T-cell (primary cell): ENCODE measurements at regions not wholly inside any gene's neighbourhood (a gene's known extent, or its start where the extent isn't known, plus 50 kb on each side); places are given as distances from the start of the nearest gene placed in this dataset.

Source experiments
- ATAC-seq, 4 experiments: fragments of 200-7000 bp in 3 of 4; fragments of 150-1000 bp in 1 of 4; cut with Tn5 transposase; replicated peaks in 1 of 4; 1 replicate in 3 of 4; 2 replicates in 1 of 4; pipeline ENCODE4 v1.10.0; 2021; ENCODE audit warnings: moderate library complexity in 3 of 4, mild to moderate bottlenecking in 2 of 4, moderate number of reproducible peaks in 1 of 4
- CTCF ChIA-PET, 2 donors: fragments of 300-600 bp; sonication (Branson Sonifier 250); formaldehyde crosslinking; loops; one replicate each; lab custom pipeline; 2022; ENCODE audit warnings: antibody characterized with exemption in 2 of 2; lab: Charles Lee
- POLR2A ChIA-PET, 2 donors: fragments of 300-600 bp; sonication (Branson Sonifier 250); formaldehyde crosslinking; loops; one replicate each; lab custom pipeline; 2022; ENCODE audit warnings: antibody characterized with exemption in 2 of 2; lab: Charles Lee
- DNase-seq, 35 experiments: peaks; one replicate each; pipeline versions ENCODE4 v3.0.0 to v3.0.0-alpha.2; 2013 to 2023
- H3K27ac ChIP-seq: one replicate; pipeline ENCODE4 v1.5.1; 2013; ENCODE audit warnings: low read length
- H3K27me3 ChIP-seq, 2 experiments: replicated peaks in 1 of 2; 1 replicate in 1 of 2; 2 replicates in 1 of 2; pipeline versions ENCODE4 v1.6.1 to v1.7.0; 2013; ENCODE audit warnings: low read length in 1 of 2, mixed read lengths in 1 of 2; ENCODE audit not compliant: control insufficient read depth in 2 of 2, insufficient read depth in 2 of 2; ENCODE audit errors: extremely low read depth in 1 of 2
- H3K36me3 ChIP-seq, 2 donors: 1 replicate in 1 of 2; 2 replicates in 1 of 2; pipeline versions ENCODE4 v1.6.1 to v1.7.0; 2013; ENCODE audit warnings: low read length in 1 of 2; ENCODE audit not compliant: control insufficient read depth in 2 of 2, insufficient read depth in 1 of 2; ENCODE audit errors: extremely low read depth in 1 of 2
- H3K4me1 ChIP-seq, 2 experiments: 1 replicate in 1 of 2; 2 replicates in 1 of 2; pipeline versions ENCODE4 v1.6.1 to v1.7.0; 2013; ENCODE audit warnings: low read length in 2 of 2, mixed read lengths in 1 of 2; ENCODE audit not compliant: insufficient read depth in 2 of 2, control insufficient read depth in 1 of 2; ENCODE audit errors: extremely low read depth in 1 of 2
- H3K4me3 ChIP-seq, 2 donors: 1 replicate in 1 of 2; 2 replicates in 1 of 2; pipeline versions ENCODE4 v1.5.1 to v1.7.0; 2013; ENCODE audit warnings: mild to moderate bottlenecking in 2 of 2, low read length in 1 of 2, moderate library complexity in 1 of 2; ENCODE audit not compliant: control insufficient read depth in 1 of 2; ENCODE audit errors: extremely low read depth in 1 of 2
- H3K9me3 ChIP-seq: 2 replicates; pipeline ENCODE4 v1.7.0; 2013
- H3K27ac Mint-ChIP-seq, 2 donors: one replicate each; pipeline ENCODE4 v1.8.0; 2020 to 2021; ENCODE audit warnings: mild to moderate bottlenecking in 2 of 2, mixed read lengths in 2 of 2
- H3K27me3 Mint-ChIP-seq, 2 donors: one replicate each; pipeline ENCODE4 v1.8.0; 2021 to 2022; ENCODE audit warnings: mixed read lengths in 2 of 2
- H3K36me3 Mint-ChIP-seq: one replicate; pipeline ENCODE4 v1.8.0; 2021; ENCODE audit warnings: mixed read lengths
- H3K4me1 Mint-ChIP-seq, 3 donors: one replicate each; pipeline ENCODE4 v1.8.0; 2020 to 2022; ENCODE audit warnings: mixed read lengths in 3 of 3, mild to moderate bottlenecking in 1 of 3
- H3K4me3 Mint-ChIP-seq, 3 donors: one replicate each; pipeline ENCODE4 v1.8.0; 2020 to 2022; ENCODE audit warnings: mild to moderate bottlenecking in 3 of 3, mixed read lengths in 3 of 3, moderate library complexity in 3 of 3
- H3K9me3 Mint-ChIP-seq, 3 donors: one replicate each; pipeline ENCODE4 v1.8.0; 2020 to 2022; ENCODE audit warnings: mixed read lengths in 3 of 3
- WGBS: methylation state at CpG from one replicate; pipeline ENCODE4 v1.1.5; 2013; ENCODE audit warnings: missing lambda C conversion rate; ENCODE audit not compliant: insufficient coverage; 5-methylcytosine and 5-hydroxymethylcytosine counted together

GRCh38 chr1:226816576-226816975 lies 53.8 kb upstream of the PSEN2 start:
- no peak overlapping the region for H3K27ac ChIP-seq
- no peaks in the 10 kb centered on the region for H3K9me3 ChIP-seq
- Mint-ChIP-seq H3K9me3 (no peaks in the 10 kb centered on the region), H3K27me3 (no peaks in the 10 kb centered on the region), H3K4me3 (no peak overlapping the region), H3K36me3 (no peaks in the 10 kb centered on the region), H3K27ac (no peak overlapping the region), H3K4me1 (peaks cover 8 to 20% (median 12%) of the 10 kb centered on the region in 3 donors)
- H3K27me3 ChIP-seq, result no peaks in the 10 kb centered on the region
- no peaks in the 10 kb centered on the region for H3K36me3 ChIP-seq
- H3K4me1 ChIP-seq, result no peaks in the 10 kb centered on the region
- DNase-seq (no peak), ATAC-seq (no peak)
- H3K4me3 ChIP-seq, result no peak overlapping the region
- POLR2A ChIA-PET, result interaction anchor here in 1 of 2 donors (0.6 kb wide), 1 partner anchor 33 kb away, joined by 4 read pairs; no protein-coding TSS in a partner anchor
- 83% methylated on average over 1 of the region's 3 CpGs for WGBS
- CTCF ChIA-PET, result interaction anchor here (0.7 to 1.0 kb wide), 2 partner anchors 11 to 190 kb away, joined by 3 read pairs; no protein-coding TSS in a partner anchor

GRCh38 chr1:226814751-226815537 lies 55.5 kb upstream of the PSEN2 start:
- DNase-seq, result no peak
- H3K4me1 ChIP-seq, result no peaks in the 10 kb centered on the region
- H3K4me3 ChIP-seq, result no peak overlapping the region
- peaks cover 8 to 20% (median 12%) of the 10 kb centered on the region in 3 donors for H3K4me1 Mint-ChIP-seq
- 86% methylated on average over 8 of the region's 10 CpGs for WGBS
- peak overlapping the region; percentile 14 to 69 for H3K27ac Mint-ChIP-seq
- peak in 3 of 4 experiments; percentile 45 to 77 (median 52) for ATAC-seq
- H3K27me3 Mint-ChIP-seq, result no peaks in the 10 kb centered on the region
- H3K27me3 ChIP-seq, result no peaks in the 10 kb centered on the region
- POLR2A ChIA-PET, result interaction anchor here in 1 of 2 donors (0.5 kb wide), 1 partner anchor 17 kb away, joined by 3 read pairs; no protein-coding TSS in a partner anchor
- no peak overlapping the region for H3K4me3 Mint-ChIP-seq
- H3K9me3 Mint-ChIP-seq, result no peaks in the 10 kb centered on the region
- H3K36me3 Mint-ChIP-seq, result no peaks in the 10 kb centered on the region
- H3K9me3 ChIP-seq, result no peaks in the 10 kb centered on the region
- CTCF ChIA-PET, result interaction anchor here (0.6 to 1.0 kb wide), 3 partner anchors 10 to 33 kb away, joined by 3 to 4 read pairs (median 3); no protein-coding TSS in a partner anchor
- H3K36me3 ChIP-seq, result no peaks in the 10 kb centered on the region
- no peak overlapping the region for H3K27ac ChIP-seq

- WGBS, result 79% methylated on average over 2 of the region's 7 CpGs
- peaks cover 8 to 20% (median 12%) of the 10 kb centered on the region in 3 donors for H3K4me1 Mint-ChIP-seq
- Histone ChIP-seq H3K4me3 (no peak overlapping the region), H3K9me3 (no peaks in the 10 kb centered on the region), H3K27ac (no peak overlapping the region), H3K27me3 (no peaks in the 10 kb centered on the region), H3K4me1 (no peaks in the 10 kb centered on the region), H3K36me3 (no peaks in the 10 kb centered on the region)
- POLR2A ChIA-PET, result no interaction called here
- H3K9me3 Mint-ChIP-seq, result no peaks in the 10 kb centered on the region
- CTCF ChIA-PET, result interaction anchor here in 1 of 2 donors (0.7 to 1.0 kb wide), 3 partner anchors 23 to 232 kb away, joined by 3 to 5 read pairs (median 4); no protein-coding TSS in a partner anchor
- H3K27me3 Mint-ChIP-seq, result no peaks in the 10 kb centered on the region
- H3K27ac Mint-ChIP-seq, result no peak overlapping the region
- DNase-seq (no peak), ATAC-seq (no peak)
- no peaks in the 10 kb centered on the region for H3K36me3 Mint-ChIP-seq
- no peak overlapping the region for H3K4me3 Mint-ChIP-seq
These were observed 56.5 kb upstream of the PSEN2 start for GRCh38 chr1:226813671-226814591.

- CTCF ChIA-PET, result no interaction called here
- no peaks in the 10 kb centered on the region for H3K36me3 ChIP-seq
- H3K4me3 ChIP-seq, result no peak overlapping the region
- no peaks in the 10 kb centered on the region for H3K9me3 ChIP-seq
- Mint-ChIP-seq H3K4me1 (peaks cover 9 to 26% (median 12%) of the 10 kb centered on the region in 3 donors), H3K27ac (no peak overlapping the region), H3K36me3 (no peaks in the 10 kb centered on the region), H3K27me3 (no peaks in the 10 kb centered on the region), H3K9me3 (no peaks in the 10 kb centered on the region), H3K4me3 (no peak overlapping the region)
- ATAC-seq (no peak), DNase-seq (no peak)
- H3K27me3 ChIP-seq, result peaks cover 0 to 6% of the 10 kb centered on the region in 2 experiments
- POLR2A ChIA-PET, result no interaction called here
- H3K27ac ChIP-seq, result no peak overlapping the region
- H3K4me1 ChIP-seq, result peaks cover 0 to 4% of the 10 kb centered on the region in 2 experiments
- no CpG with 5 or more reads among the region's 4 CpGs for whole genome bisulfite sequencing
These were observed 59.7 kb upstream of the PSEN2 start for GRCh38 chr1:226810681-226811080.

- H3K9me3 Mint-ChIP-seq, result no peaks in the 10 kb centered on the region
- peaks cover 0 to 6% of the 10 kb centered on the region in 2 experiments for H3K4me1 ChIP-seq
- ATAC-seq (no peak), DNase-seq (no peak)
- no peak overlapping the region for H3K27ac ChIP-seq
- peaks cover 0 to 6% of the 10 kb centered on the region in 2 experiments for H3K27me3 ChIP-seq
- POLR2A ChIA-PET, result no interaction called here
- no peak overlapping the region for H3K4me3 ChIP-seq
- peaks cover 2 to 19% (median 11%) of the 10 kb centered on the region in 3 donors for H3K4me1 Mint-ChIP-seq
- H3K4me3 Mint-ChIP-seq, result no peak overlapping the region
- no peaks in the 10 kb centered on the region for H3K36me3 Mint-ChIP-seq
- WGBS, result 94% methylated on average over 7 of the region's 11 CpGs
- no peak overlapping the region for H3K27ac Mint-ChIP-seq
- H3K9me3 ChIP-seq, result no peaks in the 10 kb centered on the region
- H3K27me3 Mint-ChIP-seq, result no peaks in the 10 kb centered on the region
- CTCF ChIA-PET, result interaction anchor here in 1 of 2 donors (0.6 kb wide), 1 partner anchor 186 kb away, joined by 3 read pairs; no protein-coding TSS in a partner anchor
- H3K36me3 ChIP-seq, result no peaks in the 10 kb centered on the region
These were observed 60.4 kb upstream of the PSEN2 start for GRCh38 chr1:226809785-226810571.
